Stomach (tissue), 8 donors: ENCODE measurements at regions not wholly inside any gene's neighbourhood (a gene's known extent, or its start where the extent isn't known, plus 50 kb on each side); places are given as distances from the start of the nearest gene placed in this dataset.

Source experiments
- DNase-seq, 2 donors: peaks; one replicate each; pipeline versions ENCODE4 v3.0.0 to v3.0.0-alpha.2; 2013 to 2019
- H3K27ac ChIP-seq, 5 donors: fragments of 200-600 bp in 4 of 5; sonication (generic) in 4 of 5; one replicate each; pipeline ENCODE4 v1.5.1; 2013 to 2019; ENCODE audit warnings: mild to moderate bottlenecking in 1 of 5, moderate library complexity in 1 of 5
- H3K27me3 ChIP-seq, 3 donors: fragments of 200-600 bp; sonication (generic); one replicate each; pipeline ENCODE4 v1.5.1; 2017 to 2019; ENCODE audit warnings: mixed run types in 1 of 3
- H3K36me3 ChIP-seq, 4 donors: fragments of 200-600 bp; sonication (generic); 1 replicate in 3 of 4; 2 replicates in 1 of 4; pipeline ENCODE4 v1.5.1; 2016 to 2019
- H3K4me1 ChIP-seq, 4 donors: fragments of 200-600 bp; sonication (generic); one replicate each; pipeline ENCODE4 v1.5.1; 2016 to 2019
- H3K4me3 ChIP-seq, 4 donors: fragments of 200-600 bp; sonication (generic) in 3 of 4; one replicate each; pipeline ENCODE4 v1.5.1; 2016 to 2019; ENCODE audit warnings: mild to moderate bottlenecking in 1 of 4
- H3K9me3 ChIP-seq, 4 donors: fragments of 200-600 bp; sonication (generic); one replicate each; pipeline ENCODE4 v1.5.1; 2016 to 2019
- EP300 ChIP-seq: sonication (generic); formaldehyde crosslinking; IDR thresholded peaks from one replicate; pipeline ENCODE4 v1.6.1; 2017; ENCODE audit warnings: antibody characterized with exemption
- POLR2A ChIP-seq, 4 donors: fragments of 450-650 bp; IDR thresholded peaks; one replicate each; pipeline ENCODE4 v1.6.1; 2016; ENCODE audit warnings: antibody characterized with exemption in 4 of 4, control low read depth in 2 of 4, mild to moderate bottlenecking in 1 of 4, moderate library complexity in 1 of 4
- POLR2AphosphoS5 ChIP-seq, 3 donors: sonication (generic); formaldehyde crosslinking; IDR thresholded peaks; one replicate each; pipeline ENCODE4 v1.6.1; 2016; ENCODE audit warnings: antibody characterized with exemption in 3 of 3
- WGBS, 5 donors: extraction: QIAGEN DNeasy Blood & Tissue Kit in 3 of 5; methylation state at CpG; one replicate each; pipeline versions ENCODE4 v1.1.5 to v1.1.7; 2013 to 2018; 5-methylcytosine and 5-hydroxymethylcytosine counted together
- intact Hi-C: fragments of 100-400 bp; cut with DNase I; formaldehyde crosslinking; loops from one replicate; pipeline ENCODE4 v1.15.1; 2023; ENCODE audit warnings: low total_unique reads
- TF ChIP-seq, protein P1 (sequence below), 7 experiments: fragments of 450-650 bp in 4 of 7; fragments of 200-600 bp in 3 of 7; sonication (generic) in 3 of 7; IDR thresholded peaks; one replicate each; pipeline ENCODE4 v1.5.1; 2016 to 2019; ENCODE audit warnings: antibody characterized with exemption in 7 of 7, control low read depth in 2 of 7, mild to moderate bottlenecking in 1 of 7
- donor health status: healthy with polysubstance abuse.
- donor health status: Bipolar disorder and iron deficiency.
- donor health status: healthy.

DNA sequence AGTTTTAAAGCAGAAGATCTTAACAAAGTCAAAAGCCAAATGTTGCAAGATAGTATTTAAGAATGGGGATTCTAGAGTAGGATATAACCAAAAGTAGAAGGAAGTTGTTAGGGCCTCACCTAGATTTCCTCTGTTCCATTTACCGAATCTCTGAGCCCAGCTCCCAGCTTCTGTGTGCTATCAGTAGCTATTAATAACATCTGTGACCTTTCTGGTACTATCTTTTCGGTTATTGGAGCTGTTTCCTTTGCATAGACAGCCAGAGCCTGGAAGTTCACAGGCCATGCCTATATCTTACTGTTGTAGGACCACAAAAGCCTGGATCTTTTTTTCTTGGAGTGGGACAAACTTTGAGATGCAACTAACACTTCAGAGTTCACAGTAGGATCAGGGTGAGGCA lies 244.2 kb downstream of the PPP1R2C start:
- WGBS, 5 donors: 59 to 76% (median 64%) methylated on average over 2 of the region's 2 CpGs
- intact Hi-C loops: no loop called here
- TF ChIP-seq POLR2AphosphoS5 (IDR thresholded peaks at IDR 0.05) (no peak), POLR2A (IDR thresholded peaks at IDR 0.05) (no peak), EP300 (no peak)
- TF ChIP-seq, protein P1, sequence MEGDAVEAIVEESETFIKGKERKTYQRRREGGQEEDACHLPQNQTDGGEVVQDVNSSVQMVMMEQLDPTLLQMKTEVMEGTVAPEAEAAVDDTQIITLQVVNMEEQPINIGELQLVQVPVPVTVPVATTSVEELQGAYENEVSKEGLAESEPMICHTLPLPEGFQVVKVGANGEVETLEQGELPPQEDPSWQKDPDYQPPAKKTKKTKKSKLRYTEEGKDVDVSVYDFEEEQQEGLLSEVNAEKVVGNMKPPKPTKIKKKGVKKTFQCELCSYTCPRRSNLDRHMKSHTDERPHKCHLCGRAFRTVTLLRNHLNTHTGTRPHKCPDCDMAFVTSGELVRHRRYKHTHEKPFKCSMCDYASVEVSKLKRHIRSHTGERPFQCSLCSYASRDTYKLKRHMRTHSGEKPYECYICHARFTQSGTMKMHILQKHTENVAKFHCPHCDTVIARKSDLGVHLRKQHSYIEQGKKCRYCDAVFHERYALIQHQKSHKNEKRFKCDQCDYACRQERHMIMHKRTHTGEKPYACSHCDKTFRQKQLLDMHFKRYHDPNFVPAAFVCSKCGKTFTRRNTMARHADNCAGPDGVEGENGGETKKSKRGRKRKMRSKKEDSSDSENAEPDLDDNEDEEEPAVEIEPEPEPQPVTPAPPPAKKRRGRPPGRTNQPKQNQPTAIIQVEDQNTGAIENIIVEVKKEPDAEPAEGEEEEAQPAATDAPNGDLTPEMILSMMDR (IDR thresholded peaks at IDR 0.05): no peak

DNA sequence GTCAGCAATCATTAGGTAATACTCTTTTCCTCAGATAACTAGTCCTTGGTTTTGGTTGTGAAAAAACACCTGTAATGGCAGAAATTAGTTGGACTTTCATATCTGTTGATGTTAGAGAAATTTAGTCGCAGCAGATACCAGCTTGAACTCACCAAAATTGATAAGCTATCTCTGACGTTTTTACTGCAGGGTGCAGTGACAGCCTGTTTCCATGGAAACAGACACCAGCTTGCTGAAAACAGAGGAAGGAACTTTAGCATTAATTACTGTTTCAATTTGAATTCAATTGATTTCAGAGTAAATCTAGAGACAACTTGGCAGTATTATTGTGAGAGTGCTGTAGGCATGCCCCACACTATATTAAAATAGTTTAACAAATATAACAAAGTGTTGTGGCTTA lies 246.5 kb downstream of the PPP1R2C start:
- H3K36me3 ChIP-seq: no peaks in the 10 kb centered on the region
- peaks cover 0 to 8% (median 0%) of the 10 kb centered on the region in 3 donors for H3K27me3 ChIP-seq
- peak in 1 of 2 donors; percentile 17 for DNase-seq
- intact Hi-C loops: no loop called here
- no peak overlapping the region for H3K27ac ChIP-seq
- 9 to 32% (median 28%) methylated on average over 2 of the region's 2 CpGs for whole genome bisulfite sequencing, 5 donors
- TF ChIP-seq EP300: no peak
- TF ChIP-seq POLR2A (IDR thresholded peaks at IDR 0.05): no peak
- TF ChIP-seq POLR2AphosphoS5 (IDR thresholded peaks at IDR 0.05): no peak
- TF ChIP-seq, protein P1 (IDR thresholded peaks at IDR 0.05): no peak
- H3K4me1 ChIP-seq: no peaks in the 10 kb centered on the region
- H3K9me3 ChIP-seq: peaks cover 0 to 7% (median 0%) of the 10 kb centered on the region in 4 donors
- no peak overlapping the region for H3K4me3 ChIP-seq

More for the DNA sequence above, 244.2 kb downstream of the PPP1R2C start:
- no peak for DNase-seq
- Histone ChIP-seq H3K4me1 (no peaks in the 10 kb centered on the region), H3K36me3 (no peaks in the 10 kb centered on the region), H3K9me3 (peaks cover 0 to 4% (median 0%) of the 10 kb centered on the region in 4 donors), H3K27me3 (peaks cover 0 to 8% (median 0%) of the 10 kb centered on the region in 3 donors), H3K27ac (no peak overlapping the region), H3K4me3 (no peak overlapping the region)

DNA sequence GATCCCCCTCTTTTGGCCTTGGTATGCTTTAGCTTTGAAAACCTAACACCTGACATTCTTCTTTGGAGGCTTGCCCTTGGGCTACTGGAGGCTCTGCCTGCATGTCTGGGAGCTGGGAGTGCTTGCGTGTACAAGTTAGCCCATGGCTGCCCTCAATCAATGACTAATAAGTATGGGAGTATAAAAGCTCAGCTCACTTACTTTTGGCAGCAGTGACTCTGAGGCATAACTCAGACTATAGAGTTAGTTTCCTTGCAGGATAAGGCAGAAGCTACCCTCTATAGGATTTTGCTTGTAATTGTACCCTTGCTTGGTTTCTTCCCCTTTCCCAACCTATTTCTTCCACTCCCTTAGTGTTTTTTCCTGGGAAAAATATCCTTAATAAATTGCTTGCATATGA lies 247.9 kb downstream of the PPP1R2C start:
- WGBS, 5 donors: 73 to 83% (median 78%) methylated on average over 1 of the region's 1 CpG
- no peak for TF ChIP-seq POLR2AphosphoS5 (IDR thresholded peaks at IDR 0.05)
- no peak for TF ChIP-seq EP300
- TF ChIP-seq POLR2A (IDR thresholded peaks at IDR 0.05): no peak
- TF ChIP-seq, protein P1 (IDR thresholded peaks at IDR 0.05): no peak
- H3K27ac ChIP-seq: no peak overlapping the region
- H3K4me1 ChIP-seq: no peaks in the 10 kb centered on the region
- intact Hi-C loops: no loop called here
- peaks cover 0 to 8% (median 0%) of the 10 kb centered on the region in 3 donors for H3K27me3 ChIP-seq
- H3K9me3 ChIP-seq: peaks cover 0 to 7% (median 0%) of the 10 kb centered on the region in 4 donors
- H3K4me3 ChIP-seq: no peak overlapping the region
- DNase-seq: peak in 1 of 2 donors; percentile 38
- no peaks in the 10 kb centered on the region for H3K36me3 ChIP-seq

DNA sequence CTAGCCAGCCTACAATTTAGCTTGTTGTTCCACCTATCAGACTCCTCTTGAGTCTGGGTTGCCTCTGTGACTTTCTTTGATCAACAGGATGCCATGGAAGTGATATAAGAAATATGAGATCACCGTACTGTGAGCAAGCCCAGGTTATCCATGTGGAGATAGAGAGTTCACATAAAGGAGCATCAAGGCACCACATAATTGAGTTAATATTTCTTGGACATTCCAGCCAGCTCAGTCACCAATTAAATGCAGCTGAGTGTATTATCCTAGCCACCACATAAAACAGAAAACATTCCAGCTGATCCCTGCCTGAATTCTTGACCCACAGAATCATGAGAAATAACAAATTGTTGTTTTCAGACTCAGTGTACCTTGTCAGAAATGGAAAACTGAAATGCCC lies 253.6 kb downstream of the PPP1R2C start:
- H3K4me3 ChIP-seq: no peak overlapping the region
- intact Hi-C loops: no loop called here
- H3K27me3 ChIP-seq: no peaks in the 10 kb centered on the region
- no peaks in the 10 kb centered on the region for H3K4me1 ChIP-seq
- no peaks in the 10 kb centered on the region for H3K36me3 ChIP-seq
- no peak overlapping the region for H3K27ac ChIP-seq
- H3K9me3 ChIP-seq: peaks cover 0 to 3% (median 0%) of the 10 kb centered on the region in 4 donors
- DNase-seq: no peak
- WGBS, 5 donors: 73 to 91% (median 85%) methylated on average over 1 of the region's 1 CpG
- TF ChIP-seq EP300: no peak

DNA sequence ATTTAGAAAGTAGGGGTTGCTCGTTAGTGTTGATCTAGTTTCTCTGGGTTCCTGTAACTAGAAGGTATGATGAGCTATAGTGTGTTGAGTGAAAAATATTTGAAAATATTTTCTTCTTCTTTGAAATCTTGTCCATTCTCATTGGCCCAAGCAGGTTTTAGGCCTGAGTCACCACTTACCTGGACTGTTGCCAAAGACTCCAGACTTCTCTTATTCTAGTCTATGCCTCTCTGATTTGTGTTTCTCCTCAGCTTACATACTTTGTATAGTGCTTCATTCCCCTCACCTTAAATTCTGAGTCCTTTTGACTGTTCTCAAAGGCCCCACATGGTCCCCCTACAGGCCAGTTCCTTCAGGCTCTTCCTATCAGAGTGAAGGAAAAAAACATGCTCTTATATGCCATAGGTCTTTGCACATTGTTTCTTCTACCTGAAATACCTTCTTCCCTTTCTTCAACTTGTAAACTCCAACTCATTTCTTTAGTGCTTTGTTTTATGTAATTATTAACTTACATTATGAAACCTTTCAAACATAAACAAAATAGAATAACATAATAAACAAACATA lies 258.2 kb downstream of the PPP1R2C start:
- TF ChIP-seq, protein P1 (IDR thresholded peaks at IDR 0.05): no peak
- TF ChIP-seq POLR2AphosphoS5 (IDR thresholded peaks at IDR 0.05): no peak
- TF ChIP-seq EP300: no peak
- TF ChIP-seq POLR2A (IDR thresholded peaks at IDR 0.05): no peak
- DNase-seq: peak in 1 of 2 donors; percentile 7

More for the DNA sequence above, 258.2 kb downstream of the PPP1R2C start:
- H3K36me3 ChIP-seq: no peaks in the 10 kb centered on the region
- H3K4me1 ChIP-seq: no peaks in the 10 kb centered on the region
- H3K27ac ChIP-seq: no peak overlapping the region
- no peaks in the 10 kb centered on the region for H3K9me3 ChIP-seq
- intact Hi-C loops: no loop called here
- no peaks in the 10 kb centered on the region for H3K27me3 ChIP-seq
- H3K4me3 ChIP-seq: no peak overlapping the region
- WGBS, 5 donors: 72 to 100% (median 92%) methylated on average over 1 of the region's 1 CpG
